ENCODE measurements at regions not wholly inside any gene's neighbourhood (a gene's known extent, or its start where the extent isn't known, plus 50 kb on each side); places are given as distances from the start of the nearest gene placed in this dataset.
"Not testable (repeated sequence)": the region's sequence is repeated elsewhere in the genome, so short reads cannot be mapped to it uniquely, and the experiment has no call there.

DNA sequence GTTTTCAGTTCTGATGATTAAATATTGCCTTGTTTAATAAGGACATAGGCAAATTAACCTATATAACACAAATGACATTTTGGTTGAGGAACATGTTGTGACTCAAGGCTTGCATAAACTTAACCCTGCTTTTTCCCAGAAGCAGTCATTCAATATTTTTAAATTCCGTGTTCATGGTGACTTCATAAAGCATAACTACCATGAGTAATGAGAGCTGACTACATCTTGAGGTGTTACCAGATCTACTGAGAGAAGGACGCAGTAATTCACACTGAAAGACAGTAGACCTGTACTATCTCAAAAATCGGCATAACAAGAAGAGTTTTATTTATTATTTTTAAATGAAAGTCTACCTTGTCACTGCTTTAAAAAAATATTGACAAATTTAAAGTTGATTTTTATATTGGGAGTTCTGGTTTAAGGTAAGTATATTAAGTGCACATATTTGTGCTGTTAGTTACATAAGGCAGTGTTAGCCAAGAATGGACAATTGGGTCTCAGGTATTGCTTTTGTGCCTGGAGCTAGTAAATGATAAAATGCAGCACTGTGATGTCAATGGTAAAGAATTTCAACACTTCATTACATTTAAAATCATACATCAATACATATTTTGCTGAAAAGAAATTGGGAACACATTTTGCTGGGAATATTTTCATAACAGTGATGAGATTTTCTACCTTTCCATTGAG, 1198.5 kb downstream of the FSCB start:
- no peak for DNase-seq (ENCODE audit: low read depth)

GRCh38 chr14:43307836-43308235, 1199.2 kb downstream of the FSCB start:
- no peak for DNase-seq (ENCODE audit: low read depth)

DNA sequence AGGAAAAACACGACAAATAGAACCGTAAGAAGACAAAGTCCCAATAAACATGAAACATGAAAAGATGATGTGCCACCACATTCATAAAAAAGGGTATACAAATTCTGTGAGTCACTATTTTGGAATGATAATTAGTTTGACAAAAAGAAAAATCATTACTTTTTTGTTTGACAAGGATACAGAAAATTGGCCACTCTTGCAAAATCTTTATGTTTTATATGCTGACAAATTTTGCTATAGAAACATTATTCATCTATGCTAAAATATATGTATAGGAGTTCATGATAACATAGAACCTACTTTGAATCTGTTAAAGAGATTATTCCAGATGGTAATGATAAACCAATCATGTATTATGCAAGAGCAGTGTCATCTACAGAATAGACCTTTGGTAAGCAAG, 1201.0 kb downstream of the FSCB start:
- no peak for DNase-seq (ENCODE audit: low read depth)

DNA sequence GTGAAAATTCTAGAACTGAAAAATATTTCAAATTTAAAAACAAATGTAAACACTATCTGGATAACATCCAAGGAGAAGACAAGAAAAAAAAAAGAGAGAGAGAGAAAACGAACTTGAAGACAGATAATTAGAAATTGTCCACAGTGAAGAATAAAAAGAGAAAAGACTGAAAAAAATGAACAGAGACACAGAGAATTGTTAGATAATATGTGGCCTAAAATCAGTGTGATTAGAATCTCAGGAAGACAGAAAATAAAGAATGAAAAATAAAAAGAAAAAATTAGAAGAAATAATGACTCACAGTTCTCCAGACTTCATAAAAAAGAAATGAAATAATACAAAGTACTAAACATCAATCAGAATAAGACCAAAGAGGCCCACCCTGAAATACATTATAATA, 1209.3 kb downstream of the FSCB start:
- DNase-seq (ENCODE audit: low read depth) = no peak

DNA sequence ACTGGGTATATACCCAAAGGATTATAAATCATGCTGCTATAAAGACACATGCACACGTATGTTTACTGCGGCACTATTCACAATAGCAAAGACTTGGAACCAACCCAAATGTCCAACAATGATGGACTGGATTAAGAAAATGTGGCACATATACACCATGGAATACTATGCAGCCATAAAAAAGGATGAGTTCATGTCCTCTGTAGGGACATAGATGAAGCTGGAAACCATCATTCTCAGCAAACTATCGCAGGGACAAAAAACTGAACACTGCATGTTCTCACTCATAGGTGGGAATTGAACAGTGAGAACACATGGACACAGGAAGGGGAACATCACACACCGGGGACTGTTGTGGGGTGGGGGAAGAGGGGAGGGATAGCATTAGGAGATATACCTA, 1211.0 kb downstream of the FSCB start:
- DNase-seq (ENCODE audit: low read depth) = not testable (repeated sequence)

DNA sequence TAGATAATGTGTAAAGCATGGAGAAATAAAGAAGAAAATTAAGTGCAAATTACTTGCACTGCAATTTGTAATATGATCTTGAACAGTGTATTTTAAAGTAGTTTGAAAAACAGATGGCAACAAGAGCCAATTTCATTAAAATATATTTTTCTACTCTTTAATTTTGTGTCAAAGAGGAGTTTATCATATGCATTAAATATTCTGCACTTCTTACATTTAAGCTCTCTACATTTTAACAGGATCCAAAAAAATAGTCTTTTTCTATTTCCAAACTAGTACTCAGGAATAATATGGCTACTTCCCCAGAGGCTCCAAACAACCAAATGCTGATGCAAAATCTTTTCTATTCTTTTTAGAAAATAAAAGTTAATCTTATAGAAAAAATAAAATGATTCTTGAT, 1221.5 kb downstream of the FSCB start:
- DNase-seq (ENCODE audit: low read depth) = no peak

- no peak for DNase-seq (ENCODE audit: low read depth)
These were observed 1247.0 kb downstream of the FSCB start for GRCh38 chr14:43260056-43260455.

DNA sequence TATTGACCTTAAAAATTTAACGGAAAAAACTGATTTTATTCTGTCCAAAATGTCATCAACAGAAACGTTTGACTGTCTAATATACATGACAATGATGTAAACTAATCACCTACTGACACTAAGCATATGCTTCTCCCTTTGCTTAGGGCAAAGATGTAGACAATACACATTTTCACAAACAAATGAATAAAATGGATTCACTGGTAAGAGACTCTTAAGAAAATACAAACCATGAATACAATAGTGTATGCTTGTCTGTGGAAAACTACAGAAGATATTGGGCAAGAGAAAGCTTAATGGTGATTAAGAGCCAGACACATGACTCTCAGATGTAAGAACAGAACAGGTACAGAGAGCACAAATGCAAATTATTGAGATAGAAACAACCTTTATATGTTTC, 1248.7 kb downstream of the FSCB start:
- DNase-seq (ENCODE audit: low read depth) = no peak

DNA sequence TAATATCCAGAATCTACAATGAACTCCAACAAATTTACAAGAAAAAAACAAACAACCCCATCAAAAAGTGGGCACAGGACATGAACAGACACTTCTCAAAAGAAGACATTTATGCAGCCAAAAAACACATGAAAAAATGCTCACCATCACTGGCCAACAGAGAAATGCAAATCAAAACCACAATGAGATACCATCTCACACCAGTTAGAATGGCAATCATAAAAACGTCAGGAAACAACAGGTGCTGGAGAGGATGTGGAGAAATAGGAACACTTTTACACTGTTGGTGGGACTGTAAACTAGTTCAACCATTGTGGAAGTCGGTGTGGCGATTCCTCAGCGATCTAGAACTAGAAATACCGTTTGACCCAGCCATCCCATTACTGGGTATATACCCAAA, 1250.1 kb downstream of the FSCB start:
- not testable (repeated sequence) for DNase-seq (ENCODE audit: low read depth)

- no peak for DNase-seq (ENCODE audit: low read depth)
These were observed 1254.2 kb downstream of the FSCB start for GRCh38 chr14:43252866-43253265.

DNA sequence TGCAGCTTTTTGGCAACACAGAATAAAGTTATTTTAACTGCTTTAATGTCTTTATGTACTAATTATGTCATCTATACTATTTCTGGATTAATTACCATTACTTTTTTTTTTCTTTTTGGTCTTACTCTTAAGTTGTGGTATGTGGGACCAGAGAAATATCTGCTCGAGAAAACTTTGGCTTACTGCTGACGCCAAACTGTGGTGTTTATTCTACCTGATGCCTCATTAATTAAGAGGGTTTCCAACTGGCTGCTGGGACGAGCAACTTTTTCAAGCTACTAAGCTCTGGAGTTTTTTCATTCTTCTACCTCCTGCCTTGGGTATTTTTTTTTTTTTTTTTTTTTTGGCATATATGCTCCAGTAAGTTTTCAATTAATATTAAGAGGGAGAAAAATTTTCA, 1257.5 kb downstream of the FSCB start:
- no peak for DNase-seq (ENCODE audit: low read depth)

DNA sequence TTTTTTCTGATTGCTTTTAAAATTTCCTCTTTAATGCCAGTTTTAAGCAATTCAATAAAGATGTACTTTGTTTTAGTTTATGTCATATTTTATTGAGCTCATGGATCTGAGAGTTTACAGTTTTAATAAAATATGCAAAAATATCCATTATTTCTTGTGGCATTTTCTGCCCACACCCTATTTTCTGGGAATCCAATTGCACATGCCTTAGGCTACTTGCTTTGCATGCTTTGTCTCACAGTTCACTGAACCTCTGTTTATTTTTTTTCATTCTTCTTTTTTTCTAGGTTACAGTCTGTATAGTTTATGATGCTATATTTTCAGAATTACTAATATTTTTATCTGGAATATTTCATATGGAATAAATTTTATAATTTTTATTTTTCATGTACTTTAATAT, 1258.0 kb downstream of the FSCB start:
- no peak for DNase-seq (ENCODE audit: low read depth)

- no peak for DNase-seq (ENCODE audit: low read depth)
These were observed 1259.2 kb downstream of the FSCB start for GRCh38 chr14:43247877-43248276.

DNA sequence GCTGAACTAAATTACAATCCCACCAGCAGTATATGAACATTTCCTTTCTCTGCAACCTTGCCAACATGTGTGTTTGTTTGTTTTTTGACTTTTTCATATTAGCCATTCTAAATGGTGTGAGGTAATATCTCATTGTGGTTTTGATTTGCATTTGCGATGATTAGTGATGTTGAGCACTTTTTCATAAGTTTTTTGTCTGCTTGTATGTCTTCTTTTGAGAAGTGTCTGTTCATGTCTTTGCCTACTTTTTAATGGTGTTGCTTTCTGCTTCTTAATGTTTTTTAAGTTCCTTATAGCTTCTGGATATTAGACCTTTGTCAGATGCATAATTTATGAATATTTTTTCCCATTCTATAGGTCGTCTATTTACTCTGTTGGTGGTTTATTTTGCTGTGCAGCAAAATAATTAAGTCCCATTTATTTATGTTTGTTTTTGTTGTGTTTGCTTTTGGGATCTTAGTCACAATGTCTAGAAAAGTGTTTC, 1262.9 kb downstream of the FSCB start:
- DNase-seq (ENCODE audit: low read depth) = no peak

- no peak for DNase-seq (ENCODE audit: low read depth)
These were observed 1263.9 kb downstream of the FSCB start for GRCh38 chr14:43243168-43243567.

DNA sequence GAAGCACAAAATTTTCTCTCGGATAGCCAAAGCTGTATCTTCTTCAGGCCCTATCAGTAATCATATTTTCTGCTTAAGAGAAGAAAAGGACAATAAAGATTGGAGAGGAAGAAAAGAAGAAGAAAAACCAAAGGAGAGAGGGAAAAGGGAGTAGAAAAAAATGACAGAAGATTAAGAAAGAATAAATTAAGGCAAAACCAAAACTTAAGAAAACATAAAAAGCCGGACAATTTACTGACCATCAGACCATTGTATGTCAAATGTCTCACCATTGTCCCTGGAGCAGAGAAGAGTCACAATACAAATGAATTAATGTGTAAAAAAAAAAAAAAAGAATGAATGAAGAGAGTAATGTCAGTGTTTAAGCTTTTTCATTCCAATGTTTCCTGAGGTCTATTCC, 1274.8 kb downstream of the FSCB start:
- no peak for DNase-seq (ENCODE audit: low read depth)

- DNase-seq (ENCODE audit: low read depth) = no peak
These were observed 1291.6 kb downstream of the FSCB start for GRCh38 chr14:43215524-43215923.

- no peak for DNase-seq (ENCODE audit: low read depth)
These were observed 1299.9 kb downstream of the FSCB start for GRCh38 chr14:43207189-43207588.

DNA sequence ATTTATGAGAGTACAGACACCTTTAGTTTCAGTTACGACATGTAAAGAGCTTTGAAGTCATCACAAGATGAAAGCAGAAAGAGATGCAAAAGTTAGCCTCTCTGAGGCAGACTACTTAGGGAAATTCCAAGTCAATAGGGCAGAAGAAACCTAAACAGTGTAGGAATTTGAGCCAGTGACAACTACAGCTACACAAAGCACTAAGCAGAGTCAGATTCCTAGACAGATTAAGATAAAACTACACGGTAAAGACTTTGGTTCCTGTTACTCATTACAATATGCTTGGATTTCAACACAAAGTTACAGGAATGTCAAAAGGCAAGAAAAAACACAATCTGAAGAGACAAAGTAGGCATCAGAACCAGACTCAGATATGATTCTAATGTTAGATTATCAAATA, 1302.3 kb downstream of the FSCB start:
- DNase-seq (ENCODE audit: low read depth) = no peak

- no peak for DNase-seq (ENCODE audit: low read depth)
These were observed 1306.6 kb downstream of the FSCB start for GRCh38 chr14:43200519-43200918.

- DNase-seq (ENCODE audit: low read depth) = no peak
These were observed 1308.6 kb downstream of the FSCB start for GRCh38 chr14:43198465-43198864.

DNA sequence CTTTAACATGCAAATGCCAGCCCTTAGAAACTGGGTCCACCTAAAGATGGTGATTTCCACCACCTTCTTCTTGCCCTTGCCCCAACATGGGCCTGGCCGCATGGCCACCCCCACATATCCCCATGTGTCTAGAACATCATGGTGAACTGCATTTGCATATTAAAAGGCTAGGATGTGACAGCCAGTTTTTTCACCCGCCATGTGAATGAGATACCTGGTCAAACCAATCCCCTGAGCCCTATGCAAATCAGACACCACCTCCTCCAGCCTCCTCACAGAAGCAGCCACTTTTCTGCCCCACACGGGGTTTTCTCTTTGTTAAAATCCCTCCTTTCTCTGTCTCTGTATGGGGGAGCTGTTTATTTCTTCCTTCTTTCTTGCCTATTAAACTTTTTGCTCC, 1322.5 kb downstream of the FSCB start:
- no peak for DNase-seq (ENCODE audit: low read depth)

DNA sequence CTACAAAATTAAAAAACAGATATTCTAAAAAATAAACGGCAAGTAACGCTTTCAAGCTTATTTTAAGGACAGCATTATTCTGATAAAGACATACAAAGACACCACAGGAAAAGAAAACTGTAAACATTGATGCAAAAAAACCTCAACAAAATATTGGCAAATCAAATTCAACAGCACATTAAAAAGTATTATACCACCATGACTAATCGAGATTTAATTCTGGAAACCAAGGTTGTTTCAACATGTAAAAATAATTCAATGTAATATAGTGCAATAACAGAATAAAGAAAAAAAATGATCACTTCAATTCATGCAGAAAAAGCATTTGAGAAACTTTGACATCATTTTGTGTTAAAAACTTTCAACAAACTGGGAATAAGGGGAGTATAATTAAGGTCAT, 1323.2 kb downstream of the FSCB start:
- no peak for DNase-seq (ENCODE audit: low read depth)

DNA sequence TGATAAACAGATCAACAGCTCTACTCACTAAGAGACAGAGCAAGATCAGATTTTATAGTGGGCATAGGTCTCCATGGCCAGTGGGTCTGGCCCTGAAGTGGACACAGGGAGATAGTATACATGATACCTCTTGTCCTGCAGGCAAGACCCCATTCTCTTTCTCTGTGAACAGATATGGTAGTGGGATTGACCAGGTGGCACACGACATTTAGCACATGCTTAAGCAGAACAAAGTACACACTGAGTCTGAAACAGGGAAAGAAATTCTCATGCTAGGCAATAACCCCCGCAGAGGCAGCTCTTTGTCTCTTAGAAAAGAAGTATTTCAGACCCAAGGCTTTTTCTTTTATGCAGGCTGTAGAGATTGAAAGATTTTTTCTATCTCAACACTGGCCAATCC, 1331.2 kb downstream of the FSCB start:
- no peak for DNase-seq (ENCODE audit: low read depth)
